GM18511 (cell line): ENCODE measurements at regions not wholly inside any gene's neighbourhood (a gene's known extent, or its start where the extent isn't known, plus 50 kb on each side); places are given as distances from the start of the nearest gene placed in this dataset.

Experiments
- ATAC-seq: cut with Tn5 transposase; IDR thresholded peaks from one replicate; pipeline ENCODE4 v1.9.1; 2021; ENCODE audit warnings: mild to moderate bottlenecking, moderate library complexity; ENCODE audit not compliant: unreplicated experiment

DNA sequence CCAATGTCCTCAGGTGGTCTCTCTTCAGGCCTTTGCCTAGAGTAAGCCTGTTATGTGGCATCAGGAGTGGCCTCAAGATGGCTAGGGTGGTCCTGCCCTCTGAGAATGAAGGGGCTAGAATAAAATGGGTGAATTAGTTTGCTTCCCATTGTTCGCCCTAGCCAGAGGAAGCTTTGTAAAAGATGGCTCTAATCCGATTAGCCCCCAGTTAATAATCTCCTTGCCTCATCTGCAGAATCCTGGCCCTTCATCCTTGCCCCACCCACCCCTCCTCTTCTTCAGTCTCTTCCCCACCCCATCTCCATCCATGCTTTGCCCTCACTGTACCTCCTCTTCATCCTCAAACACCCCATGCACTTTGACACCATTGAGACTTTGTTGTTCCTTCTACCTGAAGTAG, 57.4 kb upstream of the LGALSL start:
- ATAC-seq: no peak

DNA sequence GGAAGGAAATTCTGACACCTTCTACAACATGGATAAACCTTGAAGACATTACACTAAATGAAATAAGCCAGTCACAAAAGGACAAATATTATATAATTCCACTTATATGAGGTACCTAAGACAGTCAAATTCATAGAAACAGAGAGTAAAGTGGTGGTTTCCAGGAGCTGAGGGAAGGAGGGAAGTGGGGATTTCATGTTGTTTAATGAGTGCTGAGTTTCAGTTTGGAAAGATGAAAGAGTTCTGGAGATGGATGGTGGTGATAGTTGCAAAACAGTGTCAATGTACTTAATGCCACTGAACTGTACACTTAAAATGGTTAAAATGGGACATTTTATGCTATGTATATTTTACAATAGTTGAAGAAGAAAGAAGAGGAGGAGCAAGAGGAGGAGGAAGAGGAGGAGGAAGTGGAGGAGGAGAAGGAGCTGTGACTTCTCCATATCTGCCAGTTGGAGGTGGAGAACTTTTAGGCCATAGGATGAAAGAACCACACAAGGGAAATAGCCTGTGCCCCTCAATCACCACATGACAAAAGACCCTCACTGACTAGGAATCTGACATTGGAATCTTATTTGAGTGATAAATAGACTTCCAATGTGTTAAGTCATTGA, 55.3 kb upstream of the LGALSL start:
- ATAC-seq: no peak

- ATAC-seq: no peak
These were observed 54.4 kb upstream of the LGALSL start for GRCh38 chr2:64399521-64399920.

GRCh38 chr2:64400105-64400728, 53.7 kb upstream of the LGALSL start:
- ATAC-seq: no peak

DNA sequence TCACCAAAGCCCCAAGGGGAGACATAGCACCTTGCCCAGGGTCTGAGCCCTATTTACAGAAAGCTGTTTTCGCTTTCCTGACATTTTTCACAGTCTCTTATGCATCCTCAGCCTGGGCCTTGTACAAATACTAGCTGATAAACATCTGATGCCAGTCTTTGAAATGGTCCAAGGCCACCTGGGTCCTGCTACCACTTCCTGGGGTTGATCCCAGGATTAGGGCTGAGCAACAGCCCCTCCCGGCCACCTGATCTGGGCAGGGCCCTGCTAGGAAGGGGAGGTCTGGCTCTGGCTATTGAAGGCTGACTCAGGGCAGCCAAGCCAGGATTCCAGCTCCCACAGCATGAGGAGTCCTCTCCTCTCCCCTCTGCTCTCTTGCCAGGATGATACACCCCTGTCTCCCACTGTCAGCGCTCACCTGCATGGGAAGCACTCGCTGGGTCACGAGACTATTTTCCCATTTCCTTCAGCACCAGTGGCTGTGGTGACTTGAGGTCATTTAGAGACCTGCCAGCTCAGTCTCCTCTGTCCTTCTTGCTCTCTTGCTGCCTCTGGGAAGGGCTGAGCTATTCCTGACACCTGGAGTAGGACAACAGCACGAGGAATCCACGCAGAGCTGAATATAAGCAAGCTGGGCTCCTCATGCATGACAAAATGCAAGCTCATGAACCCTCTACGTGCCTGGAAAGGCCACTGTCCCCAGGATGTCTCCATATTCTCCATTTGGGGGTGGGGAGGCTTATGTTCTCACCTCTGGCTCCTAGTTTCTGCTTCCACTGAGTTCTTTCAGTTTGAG, 53.0 kb upstream of the LGALSL start:
- no peak for ATAC-seq

GRCh38 chr2:64401529-64401880, 52.5 kb upstream of the LGALSL start:
- no peak for ATAC-seq

GRCh38 chr2:64402876-64403275, 51.1 kb upstream of the LGALSL start:
- ATAC-seq: no peak

DNA sequence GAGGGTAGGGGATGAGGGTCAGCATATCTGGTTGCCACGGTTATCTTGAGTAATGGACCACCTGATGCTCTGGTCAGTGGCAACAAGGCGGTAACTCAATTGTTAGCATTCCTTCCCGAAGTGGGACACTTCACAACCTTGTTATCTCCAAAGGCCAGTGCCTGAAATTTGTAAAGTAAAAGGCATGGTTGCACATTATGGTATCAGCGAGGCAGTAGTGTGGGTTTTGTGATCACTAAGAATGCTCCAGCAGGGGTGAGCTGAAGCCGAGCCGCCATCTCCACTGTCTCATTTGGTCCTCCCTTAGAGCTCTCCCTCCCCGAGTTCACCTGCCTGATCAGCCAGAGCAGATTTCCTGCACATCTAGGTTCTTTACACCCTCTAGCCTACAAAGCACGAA, 50.5 kb upstream of the LGALSL start:
- ATAC-seq: no peak

DNA sequence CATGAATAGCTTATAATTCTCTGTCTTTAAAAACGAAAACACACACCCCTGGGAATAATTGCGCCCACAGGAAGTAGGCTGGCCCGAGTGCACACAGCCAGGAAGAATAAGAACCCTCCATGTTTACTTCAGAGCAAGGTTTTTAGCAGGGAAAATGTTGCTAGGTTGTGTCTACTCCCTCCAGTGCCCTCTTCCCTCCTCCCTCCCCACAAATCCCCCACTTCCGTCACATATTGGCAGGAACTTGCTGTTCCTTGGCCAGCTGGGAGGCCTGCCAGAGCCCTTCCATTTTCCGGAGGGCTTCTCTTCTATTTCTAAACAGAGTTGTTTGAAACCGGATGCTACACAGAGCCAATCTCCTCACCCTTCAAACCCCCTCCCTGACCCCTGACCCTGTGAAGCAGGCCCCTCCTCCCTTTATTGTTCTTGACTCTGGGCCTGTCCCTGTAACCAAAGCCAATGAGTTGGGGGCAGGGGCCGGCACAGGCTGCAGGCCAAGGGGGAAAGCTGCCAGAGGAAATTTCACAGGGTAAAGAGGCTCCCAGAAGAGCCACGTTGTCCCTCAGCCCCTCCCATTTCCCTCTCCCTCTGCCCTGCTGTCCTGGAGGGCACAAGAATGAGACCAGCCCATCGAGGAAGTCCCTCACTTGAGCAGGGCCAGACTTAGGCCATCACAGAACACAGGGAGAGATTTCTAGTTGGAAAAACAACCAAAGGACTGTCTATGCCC, 49.8 kb upstream of the LGALSL start:
- ATAC-seq: no peak
